ENCODE measurements at regions not wholly inside any gene's neighbourhood (a gene's known extent, or its start where the extent isn't known, plus 50 kb on each side); places are given as distances from the start of the nearest gene placed in this dataset.

GRCh38 chr7:156025675-156026074 lies 213.4 kb upstream of the SHH start:
- TF ChIP-seq POLR2A (IDR thresholded peaks at IDR 0.05) (no peak), CTCF (IDR thresholded peaks at IDR 0.05) (no peak)

Data from upper lobe of left lung (tissue), 4 donors.